CD14-positive monocyte (primary cell): ENCODE measurements at regions not wholly inside any gene's neighbourhood (a gene's known extent, or its start where the extent isn't known, plus 50 kb on each side); places are given as distances from the start of the nearest gene placed in this dataset.

ENCODE experiments used
- DNase-seq, 3 donors: peaks; one replicate each; pipeline ENCODE4 v3.0.0-alpha.2; 2011 to 2022
- H2AFZ ChIP-seq: 2 replicates; pipeline ENCODE4 v1.6.0; 2012; ENCODE audit warnings: mild to moderate bottlenecking, low read depth, low read length, inconsistent platforms; ENCODE audit not compliant: insufficient read depth, poor library complexity, severe bottlenecking
- H3K27ac ChIP-seq, 2 donors: 1 replicate in 1 of 2; 2 replicates in 1 of 2; pipeline ENCODE4 v1.5.1; 2012 to 2013; ENCODE audit warnings: low read length in 2 of 2, control low read depth in 1 of 2, inconsistent platforms in 1 of 2, low read depth in 1 of 2, mild to moderate bottlenecking in 1 of 2
- H3K27me3 ChIP-seq, 2 donors: one replicate each; pipeline versions ENCODE4 v1.6.0 to v1.6.1; 2011 to 2013; ENCODE audit warnings: low read length in 2 of 2; ENCODE audit not compliant: control insufficient read depth in 2 of 2, insufficient read depth in 2 of 2
- H3K36me3 ChIP-seq, 2 donors: replicated peaks in 1 of 2; 1 replicate in 1 of 2; 2 replicates in 1 of 2; pipeline versions ENCODE4 v1.5.1 to v1.6.1; 2012 to 2013; ENCODE audit warnings: low read length in 2 of 2, control low read depth in 1 of 2, inconsistent platforms in 1 of 2, mild to moderate bottlenecking in 1 of 2; ENCODE audit not compliant: insufficient read depth in 2 of 2, control insufficient read depth in 1 of 2
- H3K4me1 ChIP-seq, 2 donors: 1 replicate in 1 of 2; 2 replicates in 1 of 2; pipeline versions ENCODE4 v1.5.1 to v1.6.1; 2012 to 2013; ENCODE audit warnings: low read length in 2 of 2, control low read depth in 1 of 2, inconsistent platforms in 1 of 2, mild to moderate bottlenecking in 1 of 2, moderate library complexity in 1 of 2; ENCODE audit not compliant: insufficient read depth in 2 of 2, control insufficient read depth in 1 of 2
- H3K4me2 ChIP-seq: replicated peaks from 2 replicates; pipeline ENCODE3; 2012; ENCODE audit warnings: low read length, moderate library complexity, mild to moderate bottlenecking; ENCODE audit not compliant: poor library complexity, severe bottlenecking; ENCODE audit errors: extremely low read depth
- H3K4me3 ChIP-seq, 3 experiments: fragments of 200-600 bp in 1 of 3; sonication (generic) in 1 of 3; replicated peaks in 1 of 3; 1 replicate in 2 of 3; 2 replicates in 1 of 3; pipeline ENCODE4 v1.5.1; 2011 to 2013; ENCODE audit warnings: low read length in 3 of 3, mild to moderate bottlenecking in 3 of 3, control low read depth in 2 of 3, low read depth in 2 of 3, inconsistent platforms in 1 of 3, moderate library complexity in 1 of 3
- H3K79me2 ChIP-seq: 2 replicates; pipeline ENCODE4 v1.6.0; 2012; ENCODE audit warnings: mild to moderate bottlenecking, control low read depth, inconsistent platforms, low read length, moderate library complexity; ENCODE audit not compliant: insufficient read depth
- H3K9ac ChIP-seq: 2 replicates; pipeline ENCODE4 v1.6.0; 2017; ENCODE audit warnings: low read length, mild to moderate bottlenecking; ENCODE audit not compliant: insufficient read depth, poor library complexity, severe bottlenecking
- H3K9me3 ChIP-seq, 2 donors: replicated peaks in 1 of 2; 1 replicate in 1 of 2; 2 replicates in 1 of 2; pipeline versions ENCODE4 v1.5.1 to v1.6.1; 2012 to 2013; ENCODE audit warnings: low read length in 2 of 2, control low read depth in 1 of 2; ENCODE audit not compliant: control insufficient read depth in 1 of 2, insufficient read depth in 1 of 2
- H4K20me1 ChIP-seq: 2 replicates; pipeline ENCODE4 v1.6.0; 2012; ENCODE audit warnings: mild to moderate bottlenecking, low read length, control low read depth, moderate library complexity; ENCODE audit not compliant: insufficient read depth
- H3K27ac Mint-ChIP-seq, 7 donors: one replicate each; pipeline ENCODE4 v1.8.0; 2020; ENCODE audit warnings: mild to moderate bottlenecking in 7 of 7, mixed read lengths in 7 of 7, moderate library complexity in 6 of 7, inconsistent platforms in 2 of 7
- H3K27me3 Mint-ChIP-seq, 3 donors: one replicate each; pipeline ENCODE4 v1.8.0; 2021 to 2022; ENCODE audit warnings: low read depth in 3 of 3, mild to moderate bottlenecking in 3 of 3, mixed read lengths in 3 of 3, moderate library complexity in 3 of 3, inconsistent platforms in 1 of 3
- H3K36me3 Mint-ChIP-seq, 2 donors: one replicate each; pipeline ENCODE4 v1.8.0; 2020; ENCODE audit warnings: mixed read lengths in 2 of 2, inconsistent platforms in 1 of 2, mild to moderate bottlenecking in 1 of 2
- H3K4me1 Mint-ChIP-seq: one replicate; pipeline ENCODE4 v1.8.0; 2020; ENCODE audit warnings: mild to moderate bottlenecking, mixed read lengths
- H3K4me3 Mint-ChIP-seq, 2 donors: one replicate each; pipeline ENCODE4 v1.8.0; 2020; ENCODE audit warnings: mild to moderate bottlenecking in 2 of 2, mixed read lengths in 2 of 2, moderate library complexity in 1 of 2
- H3K9me3 Mint-ChIP-seq, 7 donors: one replicate each; pipeline ENCODE4 v1.8.0; 2020 to 2022; ENCODE audit warnings: mixed read lengths in 7 of 7, mild to moderate bottlenecking in 6 of 7, moderate library complexity in 6 of 7, inconsistent platforms in 2 of 7
- CTCF ChIP-seq: fragments of 200-600 bp; IDR thresholded peaks from one replicate; pipeline ENCODE4 v1.8.0; 2022; ENCODE audit warnings: antibody characterized with exemption, mild to moderate bottlenecking
- WGBS: methylation state at CpG from one replicate; pipeline ENCODE4 v1.1.5; 2013; ENCODE audit warnings: missing lambda C conversion rate; ENCODE audit not compliant: insufficient coverage; 5-methylcytosine and 5-hydroxymethylcytosine counted together
- intact Hi-C, 2 donors: fragments of 100-400 bp; cut with micrococcal nuclease; formaldehyde crosslinking; loops; one replicate each; pipeline versions ENCODE4 v1.15.0 to v1.15.1; 2023

DNA sequence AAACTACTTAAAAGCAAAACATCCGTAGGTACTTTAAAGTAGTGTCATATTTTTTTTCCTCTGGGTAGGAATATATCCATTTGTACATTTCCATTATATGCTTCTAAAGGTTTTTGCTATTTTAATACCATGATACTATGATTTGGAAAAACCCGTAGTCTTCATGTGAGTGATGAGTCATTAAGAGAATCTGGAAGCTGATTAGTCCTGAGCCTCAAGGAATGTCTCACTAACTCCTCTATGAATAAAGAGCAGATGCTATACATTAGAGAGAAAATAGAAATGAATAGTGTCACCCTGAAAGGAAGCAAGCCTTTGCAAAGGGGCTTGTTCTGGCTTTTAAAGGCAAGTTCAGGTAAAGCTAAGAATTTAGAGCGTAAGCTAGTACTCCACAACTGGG is 432.1 kb downstream of the CCDC91 start:
- Histone ChIP-seq H3K4me3 (no peak overlapping the region), H3K27ac (no peak overlapping the region), H3K79me2 (no peaks in the 10 kb centered on the region), H3K4me1 (no peaks in the 10 kb centered on the region), H3K9ac (no peak overlapping the region), H3K9me3 (peaks cover 0 to 3% of the 10 kb centered on the region in 2 donors), H3K27me3 (no peaks in the 10 kb centered on the region), H2AFZ (no peak overlapping the region), H3K36me3 (no peaks in the 10 kb centered on the region), H4K20me1 (no peaks in the 10 kb centered on the region), H3K4me2 (no peak overlapping the region)
- no peaks in the 10 kb centered on the region for H3K36me3 Mint-ChIP-seq
- intact Hi-C loops = no loop called here
- H3K4me3 Mint-ChIP-seq = no peak overlapping the region
- DNase-seq = no peak
- H3K27ac Mint-ChIP-seq = no peak overlapping the region
- peaks cover 0 to 3% (median 2%) of the 10 kb centered on the region in 3 donors for H3K27me3 Mint-ChIP-seq
- peaks cover 0 to 12% (median 4%) of the 10 kb centered on the region in 7 donors for H3K9me3 Mint-ChIP-seq
- H3K4me1 Mint-ChIP-seq = no peaks in the 10 kb centered on the region
- no peak for TF ChIP-seq CTCF
- 100% methylated on average over 1 of the region's 3 CpGs for WGBS

GRCh38 chr12:28626504-28626903 is 436.2 kb downstream of the CCDC91 start:
- Mint-ChIP-seq H3K4me3 (no peak overlapping the region), H3K27me3 (peaks cover 0 to 3% (median 0%) of the 10 kb centered on the region in 3 donors), H3K27ac (no peak overlapping the region), H3K4me1 (no peaks in the 10 kb centered on the region), H3K9me3 (peaks cover 0 to 14% (median 4%) of the 10 kb centered on the region in 7 donors), H3K36me3 (no peaks in the 10 kb centered on the region)
- H3K27me3 ChIP-seq = no peaks in the 10 kb centered on the region
- TF ChIP-seq CTCF = no peak
- no peaks in the 10 kb centered on the region for H3K4me1 ChIP-seq
- H3K36me3 ChIP-seq = no peaks in the 10 kb centered on the region
- intact Hi-C loops = no loop called here
- H3K9me3 ChIP-seq = peaks cover 3% of the 10 kb centered on the region in 2 donors
- H3K9ac ChIP-seq = no peak overlapping the region
- H3K79me2 ChIP-seq = no peaks in the 10 kb centered on the region
- H3K4me3 ChIP-seq = no peak overlapping the region
- no CpG with 5 or more reads among the region's 3 CpGs for WGBS
- no peak overlapping the region for H3K27ac ChIP-seq
- no peak overlapping the region for H3K4me2 ChIP-seq
- no peak for DNase-seq
- no peaks in the 10 kb centered on the region for H4K20me1 ChIP-seq
- H2AFZ ChIP-seq = no peak overlapping the region
